IPS DF 6.9 (cell line): ENCODE measurements at regions not wholly inside any gene's neighbourhood (a gene's known extent, or its start where the extent isn't known, plus 50 kb on each side); places are given as distances from the start of the nearest gene placed in this dataset.

Experiments
- DNase-seq: peaks from one replicate; pipeline ENCODE4 v3.0.0-alpha.2; 2013; ENCODE audit warnings: low read depth, low spot score
- H3K27ac ChIP-seq: one replicate; pipeline ENCODE4 v1.5.1; 2013; ENCODE audit warnings: low read length, control low read depth
- H3K27me3 ChIP-seq: 2 replicates; pipeline ENCODE4 v1.6.1; 2013; ENCODE audit warnings: mild to moderate bottlenecking, low read length; ENCODE audit not compliant: control insufficient read depth, insufficient read depth
- H3K36me3 ChIP-seq: 2 replicates; pipeline ENCODE4 v1.6.1; 2013; ENCODE audit warnings: low read length; ENCODE audit not compliant: control insufficient read depth, insufficient read depth
- H3K4me1 ChIP-seq: 2 replicates; pipeline ENCODE4 v1.6.1; 2013; ENCODE audit warnings: low read length; ENCODE audit not compliant: control insufficient read depth, insufficient read depth
- H3K4me3 ChIP-seq: 2 replicates; pipeline ENCODE4 v1.5.1; 2013; ENCODE audit warnings: mild to moderate bottlenecking, low read length
- H3K9me3 ChIP-seq: 2 replicates; pipeline ENCODE4 v1.6.1; 2013; ENCODE audit warnings: low read length, inconsistent platforms; ENCODE audit not compliant: control insufficient read depth, insufficient read depth
- WGBS: extraction: QIAGEN DNeasy Blood & Tissue Kit; methylation state at CpG from one replicate; pipeline ENCODE4 v1.1.7; 2013; ENCODE audit warnings: mixed read lengths, missing lambda C conversion rate; ENCODE audit not compliant: insufficient read length, insufficient coverage; 5-methylcytosine and 5-hydroxymethylcytosine counted together

DNA sequence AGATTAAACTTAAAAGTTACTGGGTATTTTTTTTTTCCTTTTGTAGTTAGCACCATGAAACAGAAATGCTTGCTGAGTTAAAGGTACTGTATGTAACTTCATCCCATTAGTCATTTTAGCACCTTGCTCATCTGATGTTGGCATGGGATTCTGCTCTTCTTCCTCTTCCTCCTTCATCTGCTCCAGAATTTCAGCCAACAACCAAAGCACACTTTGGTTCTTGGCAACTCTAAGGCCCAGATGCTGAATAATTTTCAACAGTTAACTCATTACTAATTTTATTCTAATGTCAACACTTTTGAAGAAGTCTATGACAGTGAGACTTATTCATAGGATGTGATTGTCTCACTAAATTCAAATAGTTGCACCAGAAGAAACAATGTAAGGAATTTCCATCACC, 359.2 kb downstream of the KCTD12 start:
- no peak for DNase-seq
- Histone ChIP-seq H3K4me1 (no peaks in the 10 kb centered on the region; the same call in 1 of the 2 replicates), H3K36me3 (no peaks in the 10 kb centered on the region)

DNA sequence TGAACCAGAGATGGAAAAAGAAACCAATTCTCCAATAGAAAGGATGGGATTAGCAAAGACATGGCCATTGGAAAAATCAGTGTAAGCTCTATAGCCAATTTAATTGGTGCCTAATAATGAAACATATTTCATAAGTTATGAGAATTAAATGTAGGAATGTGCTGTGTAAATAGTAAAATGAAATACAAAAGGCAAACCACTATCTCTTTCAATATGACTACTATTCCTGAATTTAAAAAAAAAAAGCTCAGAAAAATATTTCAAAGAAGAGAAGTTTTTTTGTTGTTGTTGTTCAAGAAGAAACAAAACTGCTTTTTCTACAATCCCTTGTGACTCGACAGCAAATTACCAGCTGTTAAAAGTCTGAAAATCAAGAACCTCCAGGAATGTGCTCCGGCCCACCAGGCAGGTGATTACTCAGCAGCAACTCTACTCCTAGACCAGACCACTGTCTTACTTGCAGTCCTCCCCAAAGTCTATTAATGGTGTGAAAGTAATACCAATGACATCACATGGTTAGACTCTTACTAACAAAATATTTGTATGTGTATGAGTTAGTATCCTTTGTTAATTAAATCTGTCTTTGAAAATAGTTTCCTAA, 362.4 kb downstream of the KCTD12 start:
- no peak overlapping the region for H3K4me3 ChIP-seq
- H3K9me3 ChIP-seq: no peaks in the 10 kb centered on the region
- H3K4me1 ChIP-seq: no peaks in the 10 kb centered on the region; the same call in 1 of the 2 replicates
- H3K27ac ChIP-seq: no peak overlapping the region
- no peaks in the 10 kb centered on the region for H3K36me3 ChIP-seq
- WGBS: no CpG with 5 or more reads among the region's 2 CpGs
- no peak for DNase-seq
- no peaks in the 10 kb centered on the region for H3K27me3 ChIP-seq

More for the DNA sequence above, 359.2 kb downstream of the KCTD12 start:
- Histone ChIP-seq H3K9me3 (no peaks in the 10 kb centered on the region), H3K27ac (no peak overlapping the region), H3K27me3 (no peaks in the 10 kb centered on the region), H3K4me3 (no peak overlapping the region)

DNA sequence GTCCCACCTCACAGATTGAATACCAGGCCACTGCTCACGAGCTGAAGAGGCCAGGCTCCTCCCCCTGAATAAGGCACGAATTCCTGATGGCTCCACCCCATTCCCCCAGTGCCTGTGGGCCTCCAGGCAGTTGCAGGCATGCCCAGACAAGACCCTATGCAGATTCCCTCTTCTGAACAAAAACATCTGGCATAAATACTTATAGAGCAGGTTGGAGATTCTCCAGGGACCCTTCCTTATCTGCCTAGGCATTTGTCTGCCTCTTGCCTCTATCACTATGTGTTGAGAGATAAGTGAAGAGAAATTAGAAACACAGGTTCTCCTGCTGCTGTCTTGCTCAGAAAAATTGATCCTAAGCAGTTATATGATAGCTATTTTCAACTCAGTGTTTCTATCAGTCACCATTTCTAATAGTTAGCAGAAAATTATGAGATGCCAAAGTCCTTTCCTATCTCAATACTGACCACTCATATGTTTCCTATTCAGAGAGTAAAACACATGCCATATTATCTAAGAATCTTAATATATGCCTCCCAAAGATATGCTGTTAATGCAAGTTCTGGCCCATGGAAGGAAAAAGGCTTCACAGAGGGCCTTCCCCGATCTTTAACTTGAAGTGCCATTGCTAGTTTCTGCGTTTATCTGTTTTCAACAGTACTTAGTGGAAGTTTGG, 364.0 kb downstream of the KCTD12 start:
- no peak overlapping the region for H3K27ac ChIP-seq

DNA sequence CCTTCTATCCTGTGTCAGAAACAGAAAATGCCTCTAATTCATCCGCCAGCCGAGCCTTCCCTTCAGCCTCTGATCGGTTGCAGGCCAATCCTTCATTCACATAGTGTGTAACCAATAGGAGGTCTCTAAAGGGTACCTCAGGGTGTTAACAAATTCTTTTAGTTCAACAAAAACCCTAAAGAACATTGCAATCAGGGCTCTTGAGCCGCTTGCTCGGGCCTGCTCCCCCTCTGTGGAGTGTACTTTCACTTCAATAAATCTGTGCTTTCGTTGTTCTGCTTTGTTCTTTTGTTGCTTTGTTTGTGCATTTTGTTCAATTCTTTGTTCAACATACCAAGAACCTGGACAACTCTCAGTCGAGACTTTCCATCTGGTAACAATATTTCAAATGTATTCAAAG, 366.5 kb downstream of the KCTD12 start:
- no CpG with 5 or more reads among the region's 7 CpGs for WGBS

More for the DNA sequence above, 364.0 kb downstream of the KCTD12 start:
- Histone ChIP-seq H3K4me3 (no peak overlapping the region), H3K27me3 (no peaks in the 10 kb centered on the region), H3K9me3 (no peaks in the 10 kb centered on the region), H3K36me3 (no peaks in the 10 kb centered on the region), H3K4me1 (no peaks in the 10 kb centered on the region; the same call in 1 of the 2 replicates)
- DNase-seq: peak; percentile 29
- no CpG with 5 or more reads among the region's 4 CpGs for WGBS

DNA sequence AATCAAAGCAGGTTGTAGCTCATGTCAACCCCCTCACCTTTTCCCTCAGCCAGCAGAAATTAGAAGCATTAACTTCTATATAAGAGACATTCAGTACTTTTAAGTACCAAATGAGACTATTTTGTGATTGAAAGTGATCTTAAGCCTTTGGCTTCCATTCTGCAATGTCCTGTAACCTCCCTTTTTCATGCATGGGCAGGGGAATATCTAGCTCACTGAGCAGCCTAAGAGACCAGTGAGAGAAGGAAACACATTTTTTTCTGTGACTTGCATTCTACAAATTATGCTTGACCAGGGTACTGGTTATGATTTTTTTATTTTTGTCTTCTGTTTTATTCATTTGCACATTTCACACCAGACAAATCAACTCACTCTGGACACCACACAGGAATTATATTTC, 369.6 kb downstream of the KCTD12 start:
- Histone ChIP-seq H3K27ac (no peak overlapping the region), H3K36me3 (no peaks in the 10 kb centered on the region), H3K4me3 (no peak overlapping the region), H3K9me3 (no peaks in the 10 kb centered on the region), H3K27me3 (no peaks in the 10 kb centered on the region), H3K4me1 (no peaks in the 10 kb centered on the region)
- DNase-seq: no peak

More for the DNA sequence above, 366.5 kb downstream of the KCTD12 start:
- H3K9me3 ChIP-seq: no peaks in the 10 kb centered on the region
- H3K4me3 ChIP-seq: no peak overlapping the region
- no peaks in the 10 kb centered on the region; the same call in 1 of the 2 replicates for H3K4me1 ChIP-seq
- H3K27me3 ChIP-seq: no peaks in the 10 kb centered on the region
- no peak overlapping the region for H3K27ac ChIP-seq
- DNase-seq: no peak
- H3K36me3 ChIP-seq: no peaks in the 10 kb centered on the region

DNA sequence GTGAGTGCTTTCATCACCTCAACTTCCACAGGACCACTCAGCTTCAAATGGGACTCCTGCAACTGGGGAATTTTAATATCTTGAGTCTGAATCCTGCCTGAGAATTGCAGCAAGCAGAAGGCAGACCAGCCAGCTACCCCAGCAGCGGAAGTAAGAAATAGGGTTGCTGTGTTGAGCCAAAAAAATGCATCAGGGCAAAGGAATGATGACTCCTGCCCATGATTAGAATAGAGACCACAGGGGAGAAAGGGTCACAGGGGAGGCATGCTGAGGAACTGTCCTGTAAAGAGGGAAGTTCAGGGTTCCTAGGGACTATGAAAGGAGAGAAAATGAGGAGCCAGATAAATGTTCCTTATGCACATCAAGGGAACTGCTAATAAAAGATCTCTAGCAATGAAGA, 370.2 kb downstream of the KCTD12 start:
- Histone ChIP-seq H3K27me3 (no peaks in the 10 kb centered on the region), H3K27ac (no peak overlapping the region), H3K36me3 (no peaks in the 10 kb centered on the region), H3K4me3 (no peak overlapping the region), H3K9me3 (no peaks in the 10 kb centered on the region), H3K4me1 (no peaks in the 10 kb centered on the region)
- DNase-seq: no peak
- WGBS: no CpG with 5 or more reads among the region's 1 CpG

DNA sequence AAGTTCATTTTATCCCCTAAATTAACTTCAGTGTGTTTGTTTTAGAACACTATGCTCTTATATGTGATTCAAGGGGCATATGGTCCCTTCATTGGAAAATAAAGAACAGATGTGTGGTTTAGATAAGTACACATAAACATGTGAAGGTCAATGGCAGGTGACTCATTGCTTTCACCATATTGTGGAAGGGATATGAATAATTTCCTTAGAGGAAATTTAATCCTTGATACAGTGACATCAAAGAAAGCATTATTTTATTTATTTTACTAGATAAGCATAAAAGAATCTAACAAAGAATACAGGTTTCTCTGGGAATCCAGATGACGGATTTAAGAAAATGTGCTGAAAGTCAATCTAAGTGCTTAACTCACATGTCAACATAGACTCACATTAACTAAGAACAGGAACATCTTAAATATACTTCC, 373.5 kb downstream of the KCTD12 start:
- no peak for DNase-seq
- Histone ChIP-seq H3K27me3 (no peaks in the 10 kb centered on the region), H3K4me3 (no peak overlapping the region), H3K4me1 (no peaks in the 10 kb centered on the region), H3K36me3 (no peaks in the 10 kb centered on the region), H3K9me3 (no peaks in the 10 kb centered on the region), H3K27ac (no peak overlapping the region)
- no CpG with 5 or more reads among the region's 1 CpG for WGBS

DNA sequence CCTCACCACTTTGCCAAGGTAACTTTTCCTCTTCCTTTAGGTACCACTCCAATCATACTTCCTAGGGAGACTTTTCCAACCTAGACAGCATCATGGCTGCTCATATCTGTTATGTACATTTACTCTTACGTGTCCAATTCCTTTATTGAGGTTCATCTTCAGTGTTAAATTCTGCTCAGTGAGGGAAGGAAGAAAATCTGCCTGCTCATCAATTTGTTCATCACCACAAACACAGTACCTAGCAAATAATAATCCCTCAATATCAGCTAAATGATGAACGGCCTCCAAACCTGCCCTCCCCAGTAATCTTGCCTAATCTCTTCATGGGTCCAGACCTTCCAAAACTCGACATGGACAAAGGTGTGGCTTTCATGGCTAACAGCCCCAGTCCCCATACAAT, 380.8 kb downstream of the KCTD12 start:
- Histone ChIP-seq H3K4me1 (no peaks in the 10 kb centered on the region), H3K27me3 (no peaks in the 10 kb centered on the region), H3K9me3 (no peaks in the 10 kb centered on the region), H3K36me3 (no peaks in the 10 kb centered on the region), H3K27ac (no peak overlapping the region), H3K4me3 (no peak overlapping the region)
- DNase-seq: no peak
- no CpG with 5 or more reads among the region's 3 CpGs for WGBS

DNA sequence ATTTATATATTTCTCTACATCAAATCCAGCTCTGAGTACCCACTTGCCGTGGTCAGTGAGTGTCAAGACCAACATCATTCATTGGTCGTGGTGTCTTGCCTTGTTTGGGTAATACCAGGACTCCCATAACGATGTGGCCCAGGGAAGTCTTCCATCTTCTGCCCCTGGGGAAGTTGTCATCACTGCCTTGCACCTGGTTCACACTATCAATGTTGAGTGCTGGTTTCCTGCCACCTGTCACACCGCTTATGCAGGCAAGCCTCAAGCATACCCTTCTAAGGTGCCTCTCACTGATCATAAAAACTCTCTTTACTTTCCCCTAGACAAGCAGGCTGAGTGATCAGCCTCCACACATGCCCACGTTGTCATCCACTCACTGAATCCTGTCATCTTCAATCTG, 382.4 kb downstream of the KCTD12 start:
- Histone ChIP-seq H3K9me3 (no peaks in the 10 kb centered on the region), H3K4me3 (no peak overlapping the region), H3K4me1 (no peaks in the 10 kb centered on the region), H3K36me3 (no peaks in the 10 kb centered on the region), H3K27me3 (no peaks in the 10 kb centered on the region), H3K27ac (no peak overlapping the region)
- WGBS: no CpG with 5 or more reads among the region's 5 CpGs
- DNase-seq: no peak

DNA sequence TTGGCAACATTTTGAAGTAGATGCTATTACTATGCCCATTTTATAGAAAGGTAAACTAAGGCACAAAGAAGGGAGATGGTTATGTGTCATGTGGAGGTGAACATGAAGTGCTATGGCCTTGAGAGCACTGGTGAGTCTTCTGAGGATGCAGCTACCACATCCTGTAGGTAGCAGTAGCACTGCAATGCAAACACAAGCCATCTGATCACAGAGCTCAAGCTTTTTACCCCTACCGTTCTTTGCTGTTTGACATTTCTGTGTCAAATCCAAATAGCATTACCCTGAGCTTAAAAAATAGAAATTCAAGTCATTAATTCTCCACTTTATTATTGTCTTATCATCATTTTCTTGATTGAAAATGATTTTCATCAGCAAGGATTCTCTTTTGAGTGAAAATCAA, 382.9 kb downstream of the KCTD12 start:
- no peaks in the 10 kb centered on the region for H3K36me3 ChIP-seq
- no peaks in the 10 kb centered on the region for H3K4me1 ChIP-seq
- no peaks in the 10 kb centered on the region for H3K9me3 ChIP-seq
- DNase-seq: no peak
- no CpG with 5 or more reads among the region's 1 CpG for WGBS
- no peak overlapping the region for H3K4me3 ChIP-seq
- H3K27ac ChIP-seq: no peak overlapping the region
- H3K27me3 ChIP-seq: no peaks in the 10 kb centered on the region

DNA sequence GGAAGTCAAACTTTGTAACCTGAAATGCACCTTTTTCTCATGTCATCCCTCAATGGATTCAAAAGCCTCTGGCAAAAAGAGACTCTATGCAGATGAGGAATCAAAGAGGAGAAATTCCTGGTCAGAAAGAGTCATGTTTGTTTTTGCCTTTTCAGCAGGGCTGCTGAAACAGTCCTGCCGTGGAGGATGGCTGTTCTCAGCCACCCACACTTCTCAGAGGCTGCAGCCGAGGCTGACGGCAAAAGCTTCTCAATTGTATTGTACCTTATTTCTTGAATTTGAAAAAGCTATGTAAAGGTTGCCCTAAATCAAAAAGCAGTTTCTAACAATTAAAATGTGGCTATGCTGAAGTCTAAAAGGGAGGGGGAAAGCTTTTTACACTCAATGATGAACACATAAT, 385.3 kb downstream of the KCTD12 start:
- Histone ChIP-seq H3K9me3 (no peaks in the 10 kb centered on the region), H3K27me3 (no peaks in the 10 kb centered on the region), H3K36me3 (no peaks in the 10 kb centered on the region), H3K27ac (no peak overlapping the region), H3K4me1 (no peaks in the 10 kb centered on the region), H3K4me3 (no peak overlapping the region)
- no CpG with 5 or more reads among the region's 3 CpGs for WGBS
- DNase-seq: no peak
